ENCODE measurements at regions not wholly inside any gene's neighbourhood (a gene's known extent, or its start where the extent isn't known, plus 50 kb on each side); places are given as distances from the start of the nearest gene placed in this dataset.
A peak's percentile ranks its signal among the peaks of the same experiment; 100 is the strongest.
"Not testable (repeated sequence)": the region's sequence is repeated elsewhere in the genome, so short reads cannot be mapped to it uniquely, and the experiment has no call there.

- Histone ChIP-seq H3F3A (ENCODE audit: low read depth) (no peaks in the 10 kb centered on the region), H2AFZ (ENCODE audit: low read length) (no peak overlapping the region), H3K9ac (ENCODE audit: low read depth, low read length, poor library complexity, severe bottlenecking) (no peak overlapping the region)
Measured at GRCh38 chr16:29230671-29231096, 175.8 kb downstream of the NPIPB11 start.

GRCh38 chr16:29230006-29230668, 176.4 kb downstream of the NPIPB11 start:
- H3K4me3 ChIP-seq (ENCODE audit: low read length, poor library complexity, severe bottlenecking); H4K20me1 ChIP-seq (ENCODE audit: insufficient read depth, low read length, poor library complexity, severe bottlenecking); H2AFZ ChIP-seq (ENCODE audit: low read length): not testable (repeated sequence)

More at GRCh38 chr16:29230671-29231096, 175.8 kb downstream of the NPIPB11 start:
- H3K79me2 ChIP-seq (ENCODE audit: insufficient read depth, low read length), result no peaks in the 10 kb centered on the region
- H3K27me3 ChIP-seq (ENCODE audit: insufficient read depth, low read length, poor library complexity, severe bottlenecking), result no peaks in the 10 kb centered on the region
- H3K4me3 ChIP-seq (ENCODE audit: low read length, poor library complexity, severe bottlenecking), result no peak overlapping the region
- no peak overlapping the region for H3K4me2 ChIP-seq (ENCODE audit: low read depth, low read length, poor library complexity, severe bottlenecking)
- peaks cover 3% of the 10 kb centered on the region for H3K4me1 ChIP-seq (ENCODE audit: insufficient read depth, low read length, poor library complexity, severe bottlenecking)
- no peaks in the 10 kb centered on the region for H3K9me3 ChIP-seq (ENCODE audit: insufficient read depth, low read depth, low read length)
- no peaks in the 10 kb centered on the region for H3K9me2 ChIP-seq (replicated peaks; ENCODE audit: low read depth, low read length)
- TF ChIP-seq CTCF (conservative IDR thresholded peaks at IDR 0.05; ENCODE audit: low read length) (no peak), EZH2phosphoT487 (IDR thresholded peaks at IDR 0.05; ENCODE audit: borderline replicate concordance) (no peak)
- no peaks in the 10 kb centered on the region for H4K20me1 ChIP-seq (ENCODE audit: insufficient read depth, low read length, poor library complexity, severe bottlenecking)
- no peaks in the 10 kb centered on the region for H3K36me3 ChIP-seq (ENCODE audit: insufficient read depth, low read length)

GRCh38 chr16:29229616-29230005, 176.9 kb downstream of the NPIPB11 start:
- H3K36me3 ChIP-seq (ENCODE audit: insufficient read depth, low read length); H3K27me3 ChIP-seq (ENCODE audit: insufficient read depth, low read length, poor library complexity, severe bottlenecking); H2AFZ ChIP-seq (ENCODE audit: low read length); H3K9ac ChIP-seq (ENCODE audit: low read depth, low read length, poor library complexity, severe bottlenecking); H3K4me3 ChIP-seq (ENCODE audit: low read length, poor library complexity, severe bottlenecking); H3K4me2 ChIP-seq (ENCODE audit: low read depth, low read length, poor library complexity, severe bottlenecking); H3F3A ChIP-seq (ENCODE audit: low read depth); H3K4me1 ChIP-seq (ENCODE audit: insufficient read depth, low read length, poor library complexity, severe bottlenecking); H3K9me3 ChIP-seq (ENCODE audit: insufficient read depth, low read depth, low read length); H3K9me2 ChIP-seq (replicated peaks; ENCODE audit: low read depth, low read length); H3K79me2 ChIP-seq (ENCODE audit: insufficient read depth, low read length); H4K20me1 ChIP-seq (ENCODE audit: insufficient read depth, low read length, poor library complexity, severe bottlenecking): not testable (repeated sequence)

More at GRCh38 chr16:29230006-29230668, 176.4 kb downstream of the NPIPB11 start:
- H3K79me2 ChIP-seq (ENCODE audit: insufficient read depth, low read length); H3K9me3 ChIP-seq (ENCODE audit: insufficient read depth, low read depth, low read length); H3K27me3 ChIP-seq (ENCODE audit: insufficient read depth, low read length, poor library complexity, severe bottlenecking); H3K9me2 ChIP-seq (replicated peaks; ENCODE audit: low read depth, low read length); H3F3A ChIP-seq (ENCODE audit: low read depth); H3K4me1 ChIP-seq (ENCODE audit: insufficient read depth, low read length, poor library complexity, severe bottlenecking); H3K9ac ChIP-seq (ENCODE audit: low read depth, low read length, poor library complexity, severe bottlenecking); H3K4me2 ChIP-seq (ENCODE audit: low read depth, low read length, poor library complexity, severe bottlenecking); H3K36me3 ChIP-seq (ENCODE audit: insufficient read depth, low read length): not testable (repeated sequence)

- H3K27me3 ChIP-seq (ENCODE audit: insufficient read depth, low read length, poor library complexity, severe bottlenecking); H3K9ac ChIP-seq (ENCODE audit: low read depth, low read length, poor library complexity, severe bottlenecking); H3K4me2 ChIP-seq (ENCODE audit: low read depth, low read length, poor library complexity, severe bottlenecking): not testable (repeated sequence)
Measured at GRCh38 chr16:29228664-29229611, 177.6 kb downstream of the NPIPB11 start.

More at GRCh38 chr16:29228664-29229611, 177.6 kb downstream of the NPIPB11 start:
- peak overlapping the region; percentile 83 for H2AFZ ChIP-seq (ENCODE audit: low read length)
- H3K79me2 ChIP-seq (ENCODE audit: insufficient read depth, low read length); H3F3A ChIP-seq (ENCODE audit: low read depth); H3K9me3 ChIP-seq (ENCODE audit: insufficient read depth, low read depth, low read length); H3K36me3 ChIP-seq (ENCODE audit: insufficient read depth, low read length); H3K4me3 ChIP-seq (ENCODE audit: low read length, poor library complexity, severe bottlenecking); H3K9me2 ChIP-seq (replicated peaks; ENCODE audit: low read depth, low read length); H3K4me1 ChIP-seq (ENCODE audit: insufficient read depth, low read length, poor library complexity, severe bottlenecking); H4K20me1 ChIP-seq (ENCODE audit: insufficient read depth, low read length, poor library complexity, severe bottlenecking): not testable (repeated sequence)

Measured in Loucy (cell line).